ENCODE measurements at regions not wholly inside any gene's neighbourhood (a gene's known extent, or its start where the extent isn't known, plus 50 kb on each side); places are given as distances from the start of the nearest gene placed in this dataset.

DNA sequence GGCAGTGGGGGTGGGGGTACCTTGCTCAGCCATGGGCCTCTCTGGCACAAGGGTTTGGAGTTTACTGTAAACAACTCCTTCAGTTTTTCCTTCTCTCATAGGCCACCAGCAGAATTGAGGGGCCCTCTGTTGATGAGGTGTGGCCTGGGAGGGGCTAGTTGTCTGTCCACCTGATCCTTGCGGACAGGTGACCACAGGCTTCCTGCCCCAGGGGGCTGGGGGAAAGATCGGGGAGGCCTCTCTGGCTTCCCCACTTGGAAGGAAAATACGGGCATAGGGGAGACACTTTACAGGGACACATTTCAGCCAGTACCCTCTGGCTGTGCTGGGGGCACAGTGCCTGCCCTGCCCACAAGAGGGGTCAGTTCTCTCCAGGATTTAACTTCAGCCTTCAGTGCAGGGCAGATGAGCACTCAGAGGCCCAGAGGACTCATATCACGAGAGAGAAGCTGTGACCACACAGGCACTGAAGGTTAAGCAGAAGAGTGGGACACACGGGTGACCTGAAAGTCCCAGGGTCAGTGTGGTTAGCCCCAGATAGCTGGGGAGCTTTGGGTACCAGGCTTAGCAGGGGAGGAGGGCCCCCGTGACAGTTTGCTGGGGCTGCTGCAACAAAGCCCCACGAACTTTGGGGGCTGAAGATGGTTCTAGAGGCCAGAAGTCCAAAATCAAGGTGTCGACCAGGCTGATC is 245.9 kb downstream of the SEC14L1 start:
- Histone ChIP-seq H3K36me3 (ENCODE audit: control insufficient read depth, insufficient read depth, low read length) (0 out of 2 replicates have a peak, but pooled peaks cover 3% of the 10 kb centered on the region), H3K27ac (ENCODE audit: low read depth, low read length) (no peak overlapping the region)

DNA sequence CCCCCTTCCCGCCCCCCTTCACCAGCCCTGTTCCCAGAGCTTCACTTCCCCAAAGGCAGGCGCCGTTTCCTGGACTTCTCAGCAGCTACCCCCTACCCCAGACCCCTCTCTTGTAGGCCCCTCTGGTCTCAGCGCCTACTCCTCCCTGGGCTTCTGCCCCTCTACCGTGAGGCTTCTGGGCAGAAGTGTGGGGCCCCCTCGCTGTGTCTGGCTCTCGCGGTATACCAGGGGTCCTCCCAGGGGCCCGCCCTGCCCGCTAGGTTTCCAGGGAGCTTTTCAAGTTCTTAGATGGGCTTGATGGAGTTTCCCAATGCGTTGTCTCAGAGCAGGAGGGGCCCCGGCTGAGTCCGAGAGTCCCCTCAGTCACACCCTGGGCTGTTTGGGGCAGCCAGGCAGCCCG is 247.1 kb downstream of the SEC14L1 start:
- Histone ChIP-seq H3K4me1 (ENCODE audit: control insufficient read depth, insufficient read depth, low read length) (peaks cover 82% of the 10 kb centered on the region), H3K27ac (ENCODE audit: low read depth, low read length) (no peak overlapping the region)

More for the DNA sequence above, 245.9 kb downstream of the SEC14L1 start:
- no peak overlapping the region for H3K4me3 ChIP-seq (ENCODE audit: low read depth, low read length)
- H3K4me1 ChIP-seq (ENCODE audit: control insufficient read depth, insufficient read depth, low read length), result peaks cover 81% of the 10 kb centered on the region
- H3K9ac ChIP-seq (ENCODE audit: low read length), result no peak overlapping the region
- no peaks in the 10 kb centered on the region for H3K9me3 ChIP-seq (ENCODE audit: control insufficient read depth, insufficient read depth, low read depth, low read length)
- no peaks in the 10 kb centered on the region for H3K27me3 ChIP-seq (ENCODE audit: control insufficient read depth, insufficient read depth, low read length)

DNA sequence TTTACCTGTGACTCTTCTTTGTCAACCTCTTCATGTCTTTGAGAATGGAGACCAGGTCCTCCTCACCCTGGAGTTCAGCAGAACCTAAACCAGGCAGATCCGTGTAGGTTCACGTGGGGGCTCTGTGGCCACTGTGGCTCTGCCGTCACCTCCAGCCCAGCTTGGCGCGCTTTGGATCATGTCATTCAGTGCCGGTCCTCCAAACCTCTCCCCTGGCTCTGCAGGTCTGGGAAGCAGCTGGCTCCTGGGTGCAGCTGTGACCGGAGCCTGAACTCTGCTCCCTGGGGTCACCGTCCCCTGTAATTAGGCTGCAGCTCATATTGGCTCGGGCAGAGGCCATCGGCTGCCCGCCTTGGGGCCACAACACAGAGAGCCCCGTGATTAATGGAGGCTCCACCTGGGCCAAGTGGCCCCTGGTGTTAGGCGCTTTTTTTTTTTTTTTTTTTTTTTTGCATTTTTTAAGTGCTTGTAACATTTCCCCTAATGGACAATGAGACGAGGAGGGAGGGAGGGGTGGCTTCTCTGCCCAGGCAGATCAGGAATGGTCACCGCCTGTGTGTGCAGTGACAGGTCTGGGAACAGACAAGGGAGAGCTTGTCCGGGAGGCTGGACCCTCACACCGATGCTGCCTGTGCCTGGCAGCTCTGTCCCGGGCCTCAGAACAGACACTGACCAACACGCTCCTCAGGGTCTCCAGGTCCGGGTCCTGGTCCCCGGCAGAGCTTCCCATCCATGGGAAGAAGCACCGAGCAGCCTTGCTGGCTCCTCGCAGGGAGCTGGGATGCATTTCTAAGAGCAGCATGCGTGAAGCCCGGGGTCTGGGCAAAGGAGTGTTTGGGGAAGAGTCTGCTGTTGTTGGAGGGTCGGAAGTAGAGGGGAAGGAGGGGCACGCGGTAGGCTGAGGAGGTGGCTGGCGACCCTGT is 247.9 kb downstream of the SEC14L1 start:
- no peak overlapping the region; the same call in 1 of the 2 replicates for H3K27ac ChIP-seq (ENCODE audit: low read depth, low read length)
- H3K36me3 ChIP-seq (ENCODE audit: control insufficient read depth, insufficient read depth, low read length), result 0 out of 2 replicates have a peak, but pooled peaks cover 2% of the 10 kb centered on the region
- no peak overlapping the region for H3K4me3 ChIP-seq (ENCODE audit: low read depth, low read length)
- H3K9me3 ChIP-seq (ENCODE audit: control insufficient read depth, insufficient read depth, low read depth, low read length), result no peaks in the 10 kb centered on the region
- peak overlapping the region; percentile 4 for H3K9ac ChIP-seq (ENCODE audit: low read length)
- H3K4me1 ChIP-seq (ENCODE audit: control insufficient read depth, insufficient read depth, low read length), result peaks cover 79% of the 10 kb centered on the region
- H3K27me3 ChIP-seq (ENCODE audit: control insufficient read depth, insufficient read depth, low read length), result no peaks in the 10 kb centered on the region

More for the DNA sequence above, 247.1 kb downstream of the SEC14L1 start:
- no peak overlapping the region for H3K9ac ChIP-seq (ENCODE audit: low read length)
- no peaks in the 10 kb centered on the region for H3K9me3 ChIP-seq (ENCODE audit: control insufficient read depth, insufficient read depth, low read depth, low read length)
- H3K27me3 ChIP-seq (ENCODE audit: control insufficient read depth, insufficient read depth, low read length), result no peaks in the 10 kb centered on the region
- H3K36me3 ChIP-seq (ENCODE audit: control insufficient read depth, insufficient read depth, low read length), result 0 out of 2 replicates have a peak, but pooled peaks cover 3% of the 10 kb centered on the region
- no peak overlapping the region for H3K4me3 ChIP-seq (ENCODE audit: low read depth, low read length)

DNA sequence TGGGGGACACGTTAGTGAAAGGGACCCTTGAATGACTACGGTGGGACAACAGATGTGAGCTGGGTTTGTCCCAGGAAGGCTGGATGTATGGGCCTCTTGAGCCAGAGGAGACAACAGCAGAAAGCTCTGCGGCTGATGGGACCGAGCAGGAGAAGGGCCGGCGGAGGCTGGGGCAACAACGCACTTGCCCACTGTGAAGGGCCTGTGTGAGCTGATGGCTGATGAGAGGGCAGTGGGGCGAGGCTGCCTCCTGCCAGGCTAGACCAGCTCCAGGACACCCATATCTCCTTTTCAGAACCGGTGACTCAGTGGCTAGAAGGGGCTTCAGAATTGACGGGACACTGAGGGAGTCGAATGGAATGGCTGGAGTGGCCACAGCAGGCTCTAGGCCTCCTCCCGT is 250.1 kb downstream of the SEC14L1 start:
- no peak overlapping the region for H3K27ac ChIP-seq (ENCODE audit: low read depth, low read length)
- no peak overlapping the region for H3K9ac ChIP-seq (ENCODE audit: low read length)
- H3K9me3 ChIP-seq (ENCODE audit: control insufficient read depth, insufficient read depth, low read depth, low read length), result no peaks in the 10 kb centered on the region
- no peaks in the 10 kb centered on the region for H3K27me3 ChIP-seq (ENCODE audit: control insufficient read depth, insufficient read depth, low read length)
- H3K4me1 ChIP-seq (ENCODE audit: control insufficient read depth, insufficient read depth, low read length), result peaks cover 80% of the 10 kb centered on the region
- no peaks in the 10 kb centered on the region for H3K36me3 ChIP-seq (ENCODE audit: control insufficient read depth, insufficient read depth, low read length)
- H3K4me3 ChIP-seq (ENCODE audit: low read depth, low read length), result no peak overlapping the region

GRCh38 chr17:77391668-77392375 is 251.1 kb downstream of the SEC14L1 start:
- 0 out of 2 replicates have a peak overlapping the region, but pooled peaks have one; percentile 2 for H3K4me3 ChIP-seq (ENCODE audit: low read depth, low read length)
- peak overlapping the region; percentile 11; the same call in 1 of the 2 replicates for H3K27ac ChIP-seq (ENCODE audit: low read depth, low read length)
- H3K4me1 ChIP-seq (ENCODE audit: control insufficient read depth, insufficient read depth, low read length), result peaks cover 71% of the 10 kb centered on the region
- no peaks in the 10 kb centered on the region for H3K27me3 ChIP-seq (ENCODE audit: control insufficient read depth, insufficient read depth, low read length)
- H3K9me3 ChIP-seq (ENCODE audit: control insufficient read depth, insufficient read depth, low read depth, low read length), result no peaks in the 10 kb centered on the region
- H3K9ac ChIP-seq (ENCODE audit: low read length), result peak overlapping the region; percentile 6
- H3K36me3 ChIP-seq (ENCODE audit: control insufficient read depth, insufficient read depth, low read length), result no peaks in the 10 kb centered on the region

GRCh38 chr17:77392376-77393273 is 251.9 kb downstream of the SEC14L1 start:
- Histone ChIP-seq H3K27me3 (ENCODE audit: control insufficient read depth, insufficient read depth, low read length) (no peaks in the 10 kb centered on the region), H3K4me3 (ENCODE audit: low read depth, low read length) (peak overlapping the region; percentile 7; the same call in 1 of the 2 replicates), H3K9ac (ENCODE audit: low read length) (peak overlapping the region; percentile 25), H3K9me3 (ENCODE audit: control insufficient read depth, insufficient read depth, low read depth, low read length) (no peaks in the 10 kb centered on the region), H3K4me1 (ENCODE audit: control insufficient read depth, insufficient read depth, low read length) (peaks cover 63% of the 10 kb centered on the region), H3K36me3 (ENCODE audit: control insufficient read depth, insufficient read depth, low read length) (no peaks in the 10 kb centered on the region), H3K27ac (ENCODE audit: low read depth, low read length) (peak overlapping the region; percentile 11; the same call in 1 of the 2 replicates)

DNA sequence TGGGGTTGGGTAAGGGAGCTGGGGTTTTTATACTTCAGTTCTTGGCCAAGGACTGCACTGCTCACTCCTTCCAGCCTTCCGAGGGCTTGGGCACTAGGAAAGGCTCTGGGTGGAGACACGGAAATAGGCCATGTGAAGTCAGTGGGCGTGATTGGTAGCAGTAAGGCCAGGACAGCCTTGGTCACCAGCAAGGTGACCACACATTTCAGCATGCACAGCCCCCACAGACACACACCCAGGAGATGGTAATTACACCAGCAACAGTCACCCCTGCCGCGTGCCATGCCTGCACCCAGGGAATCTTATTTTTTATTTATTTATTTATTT is 252.5 kb downstream of the SEC14L1 start:
- Histone ChIP-seq H3K4me3 (ENCODE audit: low read depth, low read length) (0 out of 2 replicates have a peak overlapping the region, but pooled peaks have one; percentile 7), H3K4me1 (ENCODE audit: control insufficient read depth, insufficient read depth, low read length) (peaks cover 58% of the 10 kb centered on the region), H3K9ac (ENCODE audit: low read length) (peak overlapping the region; percentile 25), H3K27me3 (ENCODE audit: control insufficient read depth, insufficient read depth, low read length) (no peaks in the 10 kb centered on the region), H3K27ac (ENCODE audit: low read depth, low read length) (no peak overlapping the region; the same call in 1 of the 2 replicates), H3K36me3 (ENCODE audit: control insufficient read depth, insufficient read depth, low read length) (no peaks in the 10 kb centered on the region), H3K9me3 (ENCODE audit: control insufficient read depth, insufficient read depth, low read depth, low read length) (no peaks in the 10 kb centered on the region)

DNA sequence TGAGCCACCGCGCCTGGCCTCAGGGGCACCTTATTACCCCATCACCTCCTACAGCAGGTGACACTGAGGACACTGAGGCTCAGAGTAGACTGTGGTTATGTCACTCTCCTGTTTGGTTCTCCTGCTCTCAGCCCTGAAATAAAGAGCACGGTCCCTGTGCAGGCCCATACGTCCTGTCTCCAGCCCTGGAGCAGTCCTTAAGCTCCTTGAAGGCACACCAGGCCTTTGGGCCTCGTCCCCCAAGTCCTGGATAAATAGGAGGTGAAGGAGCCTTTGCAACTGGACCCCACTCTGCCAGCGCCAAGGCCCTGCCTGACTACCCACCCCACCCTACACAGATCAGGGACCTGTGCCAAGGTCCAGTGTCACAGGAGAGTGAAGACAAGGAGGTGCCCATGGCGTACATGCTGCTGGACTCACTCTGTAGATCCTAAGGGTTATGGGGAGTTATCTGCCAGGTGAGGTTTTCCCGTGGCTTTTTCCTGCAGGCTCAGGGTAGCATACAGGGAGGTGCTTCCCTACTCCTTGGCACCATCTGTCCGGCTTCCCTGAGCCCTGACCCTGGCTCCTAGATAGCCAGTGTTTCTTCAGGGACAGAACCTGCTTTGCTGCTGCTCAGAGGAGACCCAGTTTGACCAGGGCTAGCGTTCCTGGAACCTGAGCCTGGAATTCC is 253.2 kb downstream of the SEC14L1 start:
- Histone ChIP-seq H3K36me3 (ENCODE audit: control insufficient read depth, insufficient read depth, low read length) (0 out of 2 replicates have a peak, but pooled peaks cover 2% of the 10 kb centered on the region), H3K27ac (ENCODE audit: low read depth, low read length) (no peak overlapping the region), H3K9ac (ENCODE audit: low read length) (no peak overlapping the region), H3K9me3 (ENCODE audit: control insufficient read depth, insufficient read depth, low read depth, low read length) (no peaks in the 10 kb centered on the region), H3K4me1 (ENCODE audit: control insufficient read depth, insufficient read depth, low read length) (peaks cover 51% of the 10 kb centered on the region), H3K4me3 (ENCODE audit: low read depth, low read length) (no peak overlapping the region), H3K27me3 (ENCODE audit: control insufficient read depth, insufficient read depth, low read length) (no peaks in the 10 kb centered on the region)

DNA sequence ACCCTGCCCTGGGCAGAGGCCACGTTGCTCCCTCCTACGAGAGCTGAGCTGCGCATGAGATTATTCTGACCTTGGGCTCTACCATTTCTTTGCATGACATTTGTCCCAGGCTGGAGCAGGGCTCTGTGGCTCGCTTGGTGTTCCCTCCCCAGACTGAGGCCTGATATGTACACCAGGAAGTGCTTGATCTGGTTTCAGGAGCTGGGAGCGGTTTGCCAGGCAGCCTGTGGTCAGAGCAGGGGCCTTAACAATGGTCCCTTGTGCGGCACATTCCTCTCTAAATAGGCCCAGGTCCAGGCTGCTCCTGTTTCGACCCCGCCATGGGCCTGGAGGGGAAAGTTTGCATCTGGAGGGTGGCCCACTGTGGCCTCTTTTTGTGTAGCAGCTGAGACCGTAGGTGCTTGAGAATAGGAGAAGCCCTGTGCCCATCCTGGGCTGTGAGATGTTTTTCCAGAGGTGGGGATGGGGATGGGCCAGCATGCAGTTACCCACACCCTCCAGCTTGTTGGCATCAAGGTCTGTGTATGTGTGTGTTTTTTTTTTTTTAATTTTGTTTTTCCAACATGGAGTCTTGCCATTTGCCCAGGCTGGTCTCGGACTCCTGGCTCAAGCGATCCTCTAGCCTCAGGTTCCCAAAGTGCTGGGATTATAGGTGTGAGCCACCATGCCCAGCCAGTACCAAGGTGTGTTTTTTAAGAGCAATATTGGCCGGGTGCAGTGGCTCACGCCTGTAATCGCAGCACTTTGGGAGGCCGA is 253.9 kb downstream of the SEC14L1 start:
- no peak overlapping the region for H3K27ac ChIP-seq (ENCODE audit: low read depth, low read length)
- H3K4me1 ChIP-seq (ENCODE audit: control insufficient read depth, insufficient read depth, low read length), result peaks cover 44% of the 10 kb centered on the region
- no peaks in the 10 kb centered on the region for H3K27me3 ChIP-seq (ENCODE audit: control insufficient read depth, insufficient read depth, low read length)
- no peak overlapping the region for H3K4me3 ChIP-seq (ENCODE audit: low read depth, low read length)
- no peaks in the 10 kb centered on the region for H3K9me3 ChIP-seq (ENCODE audit: control insufficient read depth, insufficient read depth, low read depth, low read length)
- H3K9ac ChIP-seq (ENCODE audit: low read length), result no peak overlapping the region
- 0 out of 2 replicates have a peak, but pooled peaks cover 2% of the 10 kb centered on the region for H3K36me3 ChIP-seq (ENCODE audit: control insufficient read depth, insufficient read depth, low read length)
